ENCODE measurements at regions not wholly inside any gene's neighbourhood (a gene's known extent, or its start where the extent isn't known, plus 50 kb on each side); places are given as distances from the start of the nearest gene placed in this dataset.

DNA sequence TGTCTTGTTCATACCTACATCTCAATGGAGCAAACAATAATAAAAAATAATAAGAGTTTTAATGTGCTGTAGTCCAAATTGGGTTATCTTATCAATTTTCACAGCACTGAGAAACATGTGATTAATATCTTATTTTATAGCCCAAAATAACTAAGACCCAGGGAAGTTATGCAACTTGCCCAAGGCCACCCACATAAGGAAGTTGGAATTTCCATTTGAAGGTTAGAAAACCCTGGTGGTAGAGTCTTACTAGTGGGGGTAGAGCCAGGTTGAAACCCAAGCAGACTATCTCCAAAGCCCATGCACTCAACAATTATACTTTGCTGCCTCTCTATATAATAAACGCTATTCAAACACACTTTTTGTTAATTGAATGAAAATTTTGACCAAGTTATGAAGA lies 270.0 kb upstream of the CAND1 start:
- H3K36me3 ChIP-seq (ENCODE audit: control insufficient read depth, insufficient read depth, low read length), result no peaks in the 10 kb centered on the region
- no peaks in the 10 kb centered on the region for H3K27me3 ChIP-seq (replicated peaks; ENCODE audit: control insufficient read depth, insufficient read depth, low read length)
- DNase-seq (ENCODE audit: extremely low read depth, insufficient read length), result no peak
- TF ChIP-seq, protein P1, sequence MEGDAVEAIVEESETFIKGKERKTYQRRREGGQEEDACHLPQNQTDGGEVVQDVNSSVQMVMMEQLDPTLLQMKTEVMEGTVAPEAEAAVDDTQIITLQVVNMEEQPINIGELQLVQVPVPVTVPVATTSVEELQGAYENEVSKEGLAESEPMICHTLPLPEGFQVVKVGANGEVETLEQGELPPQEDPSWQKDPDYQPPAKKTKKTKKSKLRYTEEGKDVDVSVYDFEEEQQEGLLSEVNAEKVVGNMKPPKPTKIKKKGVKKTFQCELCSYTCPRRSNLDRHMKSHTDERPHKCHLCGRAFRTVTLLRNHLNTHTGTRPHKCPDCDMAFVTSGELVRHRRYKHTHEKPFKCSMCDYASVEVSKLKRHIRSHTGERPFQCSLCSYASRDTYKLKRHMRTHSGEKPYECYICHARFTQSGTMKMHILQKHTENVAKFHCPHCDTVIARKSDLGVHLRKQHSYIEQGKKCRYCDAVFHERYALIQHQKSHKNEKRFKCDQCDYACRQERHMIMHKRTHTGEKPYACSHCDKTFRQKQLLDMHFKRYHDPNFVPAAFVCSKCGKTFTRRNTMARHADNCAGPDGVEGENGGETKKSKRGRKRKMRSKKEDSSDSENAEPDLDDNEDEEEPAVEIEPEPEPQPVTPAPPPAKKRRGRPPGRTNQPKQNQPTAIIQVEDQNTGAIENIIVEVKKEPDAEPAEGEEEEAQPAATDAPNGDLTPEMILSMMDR (IDR thresholded peaks at IDR 0.05; ENCODE audit: insufficient read depth, low read length, poor library complexity, severe bottlenecking), result no peak
- H3K4me3 ChIP-seq (replicated peaks; ENCODE audit: low read depth, low read length), result no peak overlapping the region

DNA sequence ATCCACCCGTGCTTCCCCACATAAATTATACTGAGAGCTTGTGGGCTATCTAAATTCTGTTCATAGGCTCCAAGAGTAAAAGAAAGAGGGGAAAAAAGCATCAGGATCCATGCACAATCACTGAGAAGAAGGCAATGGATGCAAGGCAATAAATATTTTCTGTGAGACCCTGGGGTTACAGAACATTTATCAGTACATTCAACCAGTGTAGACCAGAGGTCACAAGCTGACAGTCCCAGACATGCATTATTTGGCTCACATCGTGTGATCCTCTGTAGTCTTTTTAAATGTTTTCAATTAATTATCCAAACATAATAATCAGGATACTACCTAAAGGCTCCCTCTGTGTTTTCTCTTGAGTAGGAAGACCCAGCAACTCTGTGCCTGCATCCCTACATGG lies 267.9 kb upstream of the CAND1 start:
- no peak overlapping the region for H3K4me3 ChIP-seq (replicated peaks; ENCODE audit: low read depth, low read length)
- no peaks in the 10 kb centered on the region for H3K36me3 ChIP-seq (ENCODE audit: control insufficient read depth, insufficient read depth, low read length)
- no peak for DNase-seq (ENCODE audit: extremely low read depth, insufficient read length)
- no peaks in the 10 kb centered on the region for H3K27me3 ChIP-seq (replicated peaks; ENCODE audit: control insufficient read depth, insufficient read depth, low read length)
- TF ChIP-seq, protein P1 (IDR thresholded peaks at IDR 0.05; ENCODE audit: insufficient read depth, low read length, poor library complexity, severe bottlenecking), result no peak

DNA sequence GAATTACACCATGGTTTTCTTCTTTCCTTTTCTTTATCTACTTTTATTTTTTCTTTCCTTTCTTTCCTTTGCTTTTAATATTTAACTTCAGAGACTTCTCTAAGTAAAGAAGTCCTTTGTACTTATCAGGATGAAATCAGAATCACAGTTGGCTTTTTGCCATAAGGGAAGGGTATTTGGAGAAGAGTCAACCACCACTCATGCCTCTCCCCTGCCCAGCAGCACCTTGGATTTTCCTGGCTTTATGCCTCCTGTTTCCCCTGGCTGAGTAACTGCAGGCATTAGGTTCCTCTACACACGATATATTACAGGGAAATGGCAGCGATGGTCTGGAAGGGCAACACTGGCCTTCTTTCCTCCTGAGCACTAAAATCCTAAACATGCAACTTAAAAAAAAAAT lies 266.4 kb upstream of the CAND1 start:
- DNase-seq (ENCODE audit: extremely low read depth, insufficient read length), result no peak
- no peaks in the 10 kb centered on the region for H3K36me3 ChIP-seq (ENCODE audit: control insufficient read depth, insufficient read depth, low read length)
- no peak overlapping the region for H3K4me3 ChIP-seq (replicated peaks; ENCODE audit: low read depth, low read length)
- no peaks in the 10 kb centered on the region for H3K27me3 ChIP-seq (replicated peaks; ENCODE audit: control insufficient read depth, insufficient read depth, low read length)
- TF ChIP-seq, protein P1 (IDR thresholded peaks at IDR 0.05; ENCODE audit: insufficient read depth, low read length, poor library complexity, severe bottlenecking), result no peak

DNA sequence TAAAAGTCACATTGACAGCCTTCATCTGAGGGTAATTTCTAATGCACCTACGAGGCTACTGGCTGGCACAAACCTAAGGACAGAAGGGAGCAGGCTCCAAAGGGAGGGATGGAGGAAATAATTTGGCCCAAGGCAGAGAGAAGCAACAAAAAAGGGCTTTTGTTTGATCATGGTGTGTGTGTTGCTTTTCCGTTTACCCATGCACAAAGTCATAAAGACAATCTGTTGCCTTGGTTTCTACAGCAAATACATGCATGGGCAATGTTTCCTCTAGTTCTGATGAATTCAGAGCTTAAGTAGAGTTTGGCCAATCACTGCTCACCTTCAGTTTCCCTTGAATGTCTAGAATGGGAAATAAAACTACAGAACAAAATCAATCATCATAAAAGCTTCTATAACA lies 262.5 kb upstream of the CAND1 start:
- Histone ChIP-seq H3K4me3 (replicated peaks; ENCODE audit: low read depth, low read length) (no peak overlapping the region), H3K27me3 (replicated peaks; ENCODE audit: control insufficient read depth, insufficient read depth, low read length) (no peaks in the 10 kb centered on the region), H3K36me3 (ENCODE audit: control insufficient read depth, insufficient read depth, low read length) (no peaks in the 10 kb centered on the region)
- no peak for DNase-seq (ENCODE audit: extremely low read depth, insufficient read length)
- TF ChIP-seq, protein P1 (IDR thresholded peaks at IDR 0.05; ENCODE audit: insufficient read depth, low read length, poor library complexity, severe bottlenecking), result no peak

DNA sequence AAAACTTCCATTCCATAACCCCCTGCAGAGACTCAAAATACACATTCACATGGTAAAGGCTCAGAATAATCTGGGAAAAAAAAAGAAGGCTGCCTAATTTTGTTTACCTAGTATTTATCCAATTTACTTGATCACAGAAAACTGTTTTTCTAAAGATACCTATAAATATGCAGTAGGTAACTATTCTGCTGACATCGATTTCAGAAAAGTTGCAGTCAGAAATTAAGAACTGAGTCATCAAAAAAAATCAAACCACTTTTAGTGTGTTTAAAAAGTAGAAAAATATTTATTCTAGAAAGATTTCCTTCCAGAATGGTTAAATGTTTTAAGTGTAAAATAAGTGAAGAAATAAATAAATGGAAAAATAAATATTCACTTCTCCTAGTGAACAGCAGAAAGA lies 254.5 kb upstream of the CAND1 start:
- no peaks in the 10 kb centered on the region for H3K36me3 ChIP-seq (ENCODE audit: control insufficient read depth, insufficient read depth, low read length)
- TF ChIP-seq, protein P1 (IDR thresholded peaks at IDR 0.05; ENCODE audit: insufficient read depth, low read length, poor library complexity, severe bottlenecking), result no peak
- no peaks in the 10 kb centered on the region for H3K27me3 ChIP-seq (replicated peaks; ENCODE audit: control insufficient read depth, insufficient read depth, low read length)
- no peak for DNase-seq (ENCODE audit: extremely low read depth, insufficient read length)
- H3K4me3 ChIP-seq (replicated peaks; ENCODE audit: low read depth, low read length), result no peak overlapping the region

DNA sequence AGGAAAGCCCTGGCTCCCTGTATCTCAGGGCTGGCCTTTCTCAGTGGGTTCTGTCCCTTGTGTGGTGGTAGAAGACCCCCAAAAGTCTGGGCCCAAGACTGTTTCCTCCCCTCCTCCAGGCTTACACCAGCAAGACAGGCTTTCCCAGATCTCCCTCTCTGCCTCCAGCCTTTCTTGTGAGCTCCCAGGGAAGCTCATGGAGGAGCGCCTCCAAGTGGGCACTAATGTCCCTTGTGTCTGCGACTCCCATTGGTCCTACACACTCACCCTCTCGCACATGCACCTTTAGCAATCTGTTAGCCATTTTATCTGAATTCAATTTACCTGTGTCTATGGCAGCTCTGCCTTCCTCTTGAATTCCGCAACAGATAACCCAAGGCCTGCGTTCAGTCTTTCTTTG lies 251.1 kb upstream of the CAND1 start:
- TF ChIP-seq, protein P1 (IDR thresholded peaks at IDR 0.05; ENCODE audit: insufficient read depth, low read length, poor library complexity, severe bottlenecking), result peak; percentile 3
- Histone ChIP-seq H3K36me3 (ENCODE audit: control insufficient read depth, insufficient read depth, low read length) (no peaks in the 10 kb centered on the region), H3K4me3 (replicated peaks; ENCODE audit: low read depth, low read length) (no peak overlapping the region), H3K27me3 (replicated peaks; ENCODE audit: control insufficient read depth, insufficient read depth, low read length) (no peaks in the 10 kb centered on the region)
- no peak for DNase-seq (ENCODE audit: extremely low read depth, insufficient read length)
